ENCODE measurements at regions not wholly inside any gene's neighbourhood (a gene's known extent, or its start where the extent isn't known, plus 50 kb on each side); places are given as distances from the start of the nearest gene placed in this dataset.

DNA sequence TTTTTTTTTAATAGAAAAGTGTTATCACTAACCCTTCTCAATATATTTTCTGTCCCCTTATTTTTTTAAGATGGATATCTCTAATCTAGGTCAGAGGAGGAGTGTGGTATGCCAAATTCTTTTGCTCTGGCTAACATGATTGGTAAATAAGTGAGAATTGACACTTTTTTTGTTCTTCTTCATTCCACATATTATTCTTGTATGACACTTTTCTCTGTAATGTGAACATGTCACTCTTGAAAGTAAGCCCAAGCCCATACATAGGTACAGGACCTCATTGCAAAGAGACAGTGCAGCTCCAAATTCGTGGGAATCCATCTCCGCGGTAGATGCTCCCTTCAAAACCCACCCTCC, 142.5 kb upstream of the TCF21 start:
- Mint-ChIP-seq H3K36me3 (no peaks in the 10 kb centered on the region), H3K4me3 (no peak overlapping the region), H3K4me1 (peaks cover 4% of the 10 kb centered on the region), H3K27ac (no peak overlapping the region), H3K9me3 (no peaks in the 10 kb centered on the region), H3K27me3 (ENCODE audit: insufficient read depth, low read depth) (peaks cover 2% of the 10 kb centered on the region)
- Histone ChIP-seq H3K79me2 (ENCODE audit: low read depth) (no peaks in the 10 kb centered on the region), H3K27ac (no peak overlapping the region), H2AFZ (replicated peaks) (no peak overlapping the region), H3F3A (ENCODE audit: low read depth) (no peaks in the 10 kb centered on the region), H3K36me3 (no peaks in the 10 kb centered on the region), H3K27me3 (no peaks in the 10 kb centered on the region), H3K9ac (no peak overlapping the region), H3K4me2 (no peak overlapping the region), H3K4me1 (peaks cover 1% of the 10 kb centered on the region), H3K4me3 (no peak overlapping the region), H3K9me3 (ENCODE audit: low read depth) (no peaks in the 10 kb centered on the region), H4K20me1 (ENCODE audit: low read depth) (no peaks in the 10 kb centered on the region)
- no peak for DNase-seq (ENCODE audit: low spot score)
- TF ChIP-seq EZH2 (IDR thresholded peaks at IDR 0.05) = no peak
- TF ChIP-seq EZH2phosphoT487 (IDR thresholded peaks at IDR 0.05) = no peak
- TF ChIP-seq, protein P1, sequence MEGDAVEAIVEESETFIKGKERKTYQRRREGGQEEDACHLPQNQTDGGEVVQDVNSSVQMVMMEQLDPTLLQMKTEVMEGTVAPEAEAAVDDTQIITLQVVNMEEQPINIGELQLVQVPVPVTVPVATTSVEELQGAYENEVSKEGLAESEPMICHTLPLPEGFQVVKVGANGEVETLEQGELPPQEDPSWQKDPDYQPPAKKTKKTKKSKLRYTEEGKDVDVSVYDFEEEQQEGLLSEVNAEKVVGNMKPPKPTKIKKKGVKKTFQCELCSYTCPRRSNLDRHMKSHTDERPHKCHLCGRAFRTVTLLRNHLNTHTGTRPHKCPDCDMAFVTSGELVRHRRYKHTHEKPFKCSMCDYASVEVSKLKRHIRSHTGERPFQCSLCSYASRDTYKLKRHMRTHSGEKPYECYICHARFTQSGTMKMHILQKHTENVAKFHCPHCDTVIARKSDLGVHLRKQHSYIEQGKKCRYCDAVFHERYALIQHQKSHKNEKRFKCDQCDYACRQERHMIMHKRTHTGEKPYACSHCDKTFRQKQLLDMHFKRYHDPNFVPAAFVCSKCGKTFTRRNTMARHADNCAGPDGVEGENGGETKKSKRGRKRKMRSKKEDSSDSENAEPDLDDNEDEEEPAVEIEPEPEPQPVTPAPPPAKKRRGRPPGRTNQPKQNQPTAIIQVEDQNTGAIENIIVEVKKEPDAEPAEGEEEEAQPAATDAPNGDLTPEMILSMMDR (IDR thresholded peaks at IDR 0.05) = no peak

DNA sequence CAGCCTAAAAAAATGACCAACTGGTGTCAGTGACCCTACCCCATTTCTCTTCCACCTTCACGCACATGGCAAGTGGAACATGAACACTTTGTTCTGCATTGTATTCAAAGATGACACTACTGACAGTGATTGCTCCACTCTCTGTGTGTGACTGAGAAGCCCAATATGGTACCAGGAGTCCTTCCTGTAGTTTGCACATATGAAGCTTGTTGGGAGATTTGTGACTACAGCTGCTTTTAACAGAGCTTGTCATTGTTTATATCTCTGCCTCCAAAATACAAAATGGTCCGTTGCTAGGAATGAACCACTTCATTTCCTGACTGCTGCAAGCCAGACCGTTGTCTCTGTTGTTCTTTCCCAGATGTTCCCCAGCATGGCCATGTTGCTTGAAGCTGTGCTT, 140.3 kb upstream of the TCF21 start:
- peaks cover 8% of the 10 kb centered on the region for H3K4me1 ChIP-seq
- DNase-seq (ENCODE audit: low spot score) = no peak
- no peak overlapping the region for H3K4me3 ChIP-seq
- no peaks in the 10 kb centered on the region for H3K36me3 ChIP-seq
- no peaks in the 10 kb centered on the region for H3K79me2 ChIP-seq (ENCODE audit: low read depth)
- H3K27ac ChIP-seq = no peak overlapping the region
- Mint-ChIP-seq H3K36me3 (no peaks in the 10 kb centered on the region), H3K27ac (no peak overlapping the region), H3K4me1 (no peaks in the 10 kb centered on the region), H3K9me3 (no peaks in the 10 kb centered on the region), H3K27me3 (ENCODE audit: insufficient read depth, low read depth) (peaks cover 2% of the 10 kb centered on the region), H3K4me3 (no peak overlapping the region)
- H2AFZ ChIP-seq (replicated peaks) = no peak overlapping the region
- no peaks in the 10 kb centered on the region for H3K9me3 ChIP-seq (ENCODE audit: low read depth)
- no peaks in the 10 kb centered on the region for H3F3A ChIP-seq (ENCODE audit: low read depth)
- H3K9ac ChIP-seq = no peak overlapping the region
- H3K27me3 ChIP-seq = no peaks in the 10 kb centered on the region
- no peak overlapping the region for H3K4me2 ChIP-seq
- TF ChIP-seq, protein P1 (IDR thresholded peaks at IDR 0.05) = no peak
- no peak for TF ChIP-seq EZH2 (IDR thresholded peaks at IDR 0.05)
- no peak for TF ChIP-seq EZH2phosphoT487 (IDR thresholded peaks at IDR 0.05)
- no peaks in the 10 kb centered on the region for H4K20me1 ChIP-seq (ENCODE audit: low read depth)

DNA sequence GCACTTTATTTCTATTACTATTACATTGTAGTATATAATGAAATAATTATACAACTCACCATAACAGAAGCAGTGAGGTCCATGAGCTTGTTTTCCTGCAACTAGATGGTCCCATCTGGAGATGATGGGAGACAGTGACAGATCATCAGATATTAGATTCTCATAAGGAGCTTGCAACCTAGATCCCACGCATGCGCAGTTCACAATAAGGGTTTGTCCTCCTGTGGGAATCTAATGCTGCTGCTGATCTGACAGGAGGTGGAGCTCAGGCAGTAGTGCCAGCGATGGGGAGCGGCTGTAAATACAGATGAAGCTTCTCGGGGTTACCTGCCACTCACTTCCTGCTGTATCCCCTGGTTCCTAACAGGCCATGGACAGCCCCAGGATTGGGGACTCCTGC, 139.5 kb upstream of the TCF21 start:
- H4K20me1 ChIP-seq (ENCODE audit: low read depth) = no peaks in the 10 kb centered on the region
- H3K27ac Mint-ChIP-seq = no peak overlapping the region
- no peaks in the 10 kb centered on the region for H3F3A ChIP-seq (ENCODE audit: low read depth)
- no peaks in the 10 kb centered on the region for H3K79me2 ChIP-seq (ENCODE audit: low read depth)
- TF ChIP-seq EZH2 (IDR thresholded peaks at IDR 0.05) = no peak
- TF ChIP-seq, protein P1 (IDR thresholded peaks at IDR 0.05) = no peak
- no peak for TF ChIP-seq EZH2phosphoT487 (IDR thresholded peaks at IDR 0.05)
- H3K4me3 Mint-ChIP-seq = no peak overlapping the region
- no peak overlapping the region for H3K27ac ChIP-seq
- no peaks in the 10 kb centered on the region for H3K27me3 ChIP-seq
- no peak for DNase-seq (ENCODE audit: low spot score)
- peaks cover 2% of the 10 kb centered on the region for H3K27me3 Mint-ChIP-seq (ENCODE audit: insufficient read depth, low read depth)
- H3K9ac ChIP-seq = no peak overlapping the region
- H3K4me2 ChIP-seq = no peak overlapping the region
- H3K4me1 Mint-ChIP-seq = no peaks in the 10 kb centered on the region
- H3K36me3 ChIP-seq = no peaks in the 10 kb centered on the region
- no peaks in the 10 kb centered on the region for H3K9me3 Mint-ChIP-seq
- H3K4me3 ChIP-seq = no peak overlapping the region
- no peaks in the 10 kb centered on the region for H3K36me3 Mint-ChIP-seq
- H3K4me1 ChIP-seq = peaks cover 8% of the 10 kb centered on the region
- H2AFZ ChIP-seq (replicated peaks) = no peak overlapping the region
- H3K9me3 ChIP-seq (ENCODE audit: low read depth) = no peaks in the 10 kb centered on the region

DNA sequence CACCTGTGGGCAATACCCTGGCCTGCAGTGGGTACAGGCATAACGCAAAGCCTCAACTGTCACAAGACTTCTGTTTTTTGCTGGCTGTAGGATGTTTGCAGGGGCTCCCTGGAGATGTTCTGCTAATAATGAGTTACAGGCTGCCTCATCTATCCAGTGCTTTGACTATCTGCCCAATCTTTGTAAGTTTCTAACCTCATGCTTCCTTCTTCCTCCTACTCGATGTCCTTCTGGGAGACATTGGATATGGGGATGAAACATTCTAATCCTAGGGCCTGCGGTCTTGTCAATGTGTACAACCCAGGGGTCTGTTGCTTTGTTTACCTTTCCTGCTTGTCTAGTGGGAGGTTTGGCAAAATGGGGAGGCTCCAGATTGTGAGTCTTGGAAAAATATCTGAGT, 136.8 kb upstream of the TCF21 start:
- H3K9ac ChIP-seq = no peak overlapping the region
- H3K4me1 Mint-ChIP-seq = no peaks in the 10 kb centered on the region
- TF ChIP-seq EZH2 (IDR thresholded peaks at IDR 0.05) = no peak
- TF ChIP-seq, protein P1 (IDR thresholded peaks at IDR 0.05) = no peak
- no peak for TF ChIP-seq EZH2phosphoT487 (IDR thresholded peaks at IDR 0.05)

More for the DNA sequence above, 136.8 kb upstream of the TCF21 start:
- Histone ChIP-seq H3K79me2 (ENCODE audit: low read depth) (no peaks in the 10 kb centered on the region), H3K27ac (no peak overlapping the region), H3K9me3 (ENCODE audit: low read depth) (no peaks in the 10 kb centered on the region), H3K4me1 (peaks cover 8% of the 10 kb centered on the region), H4K20me1 (ENCODE audit: low read depth) (no peaks in the 10 kb centered on the region), H3K4me2 (no peak overlapping the region), H3K36me3 (no peaks in the 10 kb centered on the region), H3F3A (ENCODE audit: low read depth) (no peaks in the 10 kb centered on the region), H3K4me3 (no peak overlapping the region), H3K27me3 (no peaks in the 10 kb centered on the region), H2AFZ (replicated peaks) (peak overlapping the region; percentile 44)
- Mint-ChIP-seq H3K36me3 (no peaks in the 10 kb centered on the region), H3K27me3 (ENCODE audit: insufficient read depth, low read depth) (peaks cover 2% of the 10 kb centered on the region), H3K4me3 (no peak overlapping the region), H3K9me3 (no peaks in the 10 kb centered on the region), H3K27ac (no peak overlapping the region)
- no peak for DNase-seq (ENCODE audit: low spot score)

Data from neural progenitor cell (in vitro differentiated cells).